ENCODE measurements at regions not wholly inside any gene's neighbourhood (a gene's known extent, or its start where the extent isn't known, plus 50 kb on each side); places are given as distances from the start of the nearest gene placed in this dataset.

- TF ChIP-seq ZSCAN32 (CRISPR knock-in tag; IDR thresholded peaks at IDR 0.05): no peak
- no peak for TF ChIP-seq RCOR1 (IDR thresholded peaks at IDR 0.05; ENCODE audit: borderline replicate concordance in 1 of 2, low read depth in 2 of 2, low read length in 2 of 2)
- no peak for TF ChIP-seq PCBP2 (IDR thresholded peaks at IDR 0.05; ENCODE audit: low read depth, low read length, poor library complexity, severe bottlenecking)
Measured at GRCh38 chr6:164812706-164813105, 496.7 kb downstream of the C6orf118 start (continued).

DNA sequence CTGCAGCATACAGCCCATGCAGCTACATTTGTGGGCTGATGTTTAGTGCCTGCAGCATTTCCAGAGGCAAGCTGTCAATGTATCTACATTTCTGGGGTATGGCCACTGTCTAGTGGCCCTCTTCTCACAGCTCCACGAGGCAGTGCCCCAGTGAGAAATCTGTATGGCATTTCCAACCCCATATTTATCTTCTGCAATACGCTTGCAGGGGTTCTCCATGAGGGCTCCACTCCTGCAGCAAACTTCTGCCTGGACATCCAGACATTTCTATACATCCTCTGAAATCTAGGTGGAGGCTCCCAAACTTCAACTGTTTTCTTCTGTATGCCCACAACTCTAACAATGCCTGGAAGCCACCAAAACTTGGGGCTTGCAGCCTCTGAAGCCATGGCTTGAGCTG is 502.3 kb downstream of the C6orf118 start:
- Histone ChIP-seq H3K9me3 (replicated peaks; ENCODE audit: control insufficient read depth, insufficient read depth, low read depth, low read length) (no peaks in the 10 kb centered on the region; the same call in 1 of the 2 replicates), H3K4me1 (replicated peaks in 1 of 2; ENCODE audit: control insufficient read depth in 2 of 2, insufficient read depth in 2 of 2, low read length in 2 of 2) (no peaks in the 10 kb centered on the region), H3K4me2 (ENCODE audit: insufficient read depth, low read length) (no peak overlapping the region), H3K27me3 (ENCODE audit: control insufficient read depth in 2 of 2, insufficient read depth in 2 of 2, low read length in 2 of 2) (no peaks in the 10 kb centered on the region), H3K4me3 (no peak overlapping the region), H3K36me3 (ENCODE audit: control insufficient read depth, insufficient read depth, low read length) (no peaks in the 10 kb centered on the region), H4K20me1 (replicated peaks; ENCODE audit: control insufficient read depth, insufficient read depth, low read length) (no peaks in the 10 kb centered on the region), H3K79me2 (ENCODE audit: control insufficient read depth, insufficient read depth, low read length) (no peaks in the 10 kb centered on the region), H3K9ac (ENCODE audit: insufficient read depth in 1 of 2, low read depth in 2 of 2, low read length in 2 of 2) (no peak overlapping the region), H2AFZ (ENCODE audit: low read depth, low read length) (no peak overlapping the region), H3K27ac (ENCODE audit: extremely low read depth, low read depth, low read length) (no peak overlapping the region), H3K9me1 (ENCODE audit: control insufficient read depth, insufficient read depth, low read length) (no peaks in the 10 kb centered on the region)
- WGBS (ENCODE audit: insufficient coverage, low coverage, missing lambda C conversion rate): 0% methylated on average over 2 of the region's 2 CpGs
- ChIA-PET CTCF (ENCODE audit: low intra/inter-chr PET ratio) (no interaction called here), POLR2A (no interaction called here)
- in situ Hi-C loops (cut with MboI) (no loop called here), intact Hi-C loops (cut with micrococcal nuclease) (no loop called here)
- ATAC-seq (no peak), DNase-seq (ENCODE audit: extremely low read depth in 1 of 4, low spot score in 3 of 4) (no peak), FAIRE-seq (no peak)
- BruUV-seq (replicated peaks): no TSS peak
- TF ChIP-seq ZFP36 (IDR thresholded peaks at IDR 0.05; ENCODE audit: low read depth, low read length, partially characterized antibody) (peak; percentile 18), ATF7 (IDR thresholded peaks at IDR 0.05) (no peak)

All from K562 (cell line).